IMR-90 (cell line): ENCODE measurements at regions not wholly inside any gene's neighbourhood (a gene's known extent, or its start where the extent isn't known, plus 50 kb on each side); places are given as distances from the start of the nearest gene placed in this dataset.

Source experiments
- BHLHE40 ChIP-seq: fragments of 150-350 bp; IDR thresholded peaks from 2 replicates; pipeline ENCODE4 v1.6.1; 2016; ENCODE audit warnings: mild to moderate bottlenecking, low read depth, low read length
- CEBPB ChIP-seq: IDR thresholded peaks from 2 replicates; pipeline ENCODE4 v1.6.1; 2012; ENCODE audit warnings: low read depth, low read length, improper control_type of control experiment
- CTCF ChIP-seq: conservative IDR thresholded peaks from 2 replicates; pipeline ENCODE4 v1.5.1; 2012; ENCODE audit warnings: mild to moderate bottlenecking, low read depth, low read length, improper control_type of control experiment
- ELK1 ChIP-seq: fragments of 150-350 bp; IDR thresholded peaks from 2 replicates; pipeline ENCODE4 v1.6.1; 2016; ENCODE audit warnings: low read depth, mild to moderate bottlenecking, low read length, moderate library complexity, borderline replicate concordance
- POLR2A ChIP-seq: IDR thresholded peaks from 2 replicates; pipeline ENCODE4 v1.6.1; 2012; ENCODE audit warnings: mild to moderate bottlenecking, low read depth, low read length
- USF2 ChIP-seq: fragments of 150-350 bp; IDR thresholded peaks from 2 replicates; pipeline ENCODE4 v1.6.1; 2017; ENCODE audit warnings: mild to moderate bottlenecking, antibody characterized with exemption, low read length, low read depth

- TF ChIP-seq POLR2A (no peak), CTCF (no peak), CEBPB (no peak), BHLHE40 (no peak), USF2 (no peak), ELK1 (no peak)
Observed at GRCh38 chr21:23101111-23101510, 2102.9 kb downstream of the NCAM2 start.
